ENCODE measurements at regions not wholly inside any gene's neighbourhood (a gene's known extent, or its start where the extent isn't known, plus 50 kb on each side); places are given as distances from the start of the nearest gene placed in this dataset.

- TF ChIP-seq, protein P1, sequence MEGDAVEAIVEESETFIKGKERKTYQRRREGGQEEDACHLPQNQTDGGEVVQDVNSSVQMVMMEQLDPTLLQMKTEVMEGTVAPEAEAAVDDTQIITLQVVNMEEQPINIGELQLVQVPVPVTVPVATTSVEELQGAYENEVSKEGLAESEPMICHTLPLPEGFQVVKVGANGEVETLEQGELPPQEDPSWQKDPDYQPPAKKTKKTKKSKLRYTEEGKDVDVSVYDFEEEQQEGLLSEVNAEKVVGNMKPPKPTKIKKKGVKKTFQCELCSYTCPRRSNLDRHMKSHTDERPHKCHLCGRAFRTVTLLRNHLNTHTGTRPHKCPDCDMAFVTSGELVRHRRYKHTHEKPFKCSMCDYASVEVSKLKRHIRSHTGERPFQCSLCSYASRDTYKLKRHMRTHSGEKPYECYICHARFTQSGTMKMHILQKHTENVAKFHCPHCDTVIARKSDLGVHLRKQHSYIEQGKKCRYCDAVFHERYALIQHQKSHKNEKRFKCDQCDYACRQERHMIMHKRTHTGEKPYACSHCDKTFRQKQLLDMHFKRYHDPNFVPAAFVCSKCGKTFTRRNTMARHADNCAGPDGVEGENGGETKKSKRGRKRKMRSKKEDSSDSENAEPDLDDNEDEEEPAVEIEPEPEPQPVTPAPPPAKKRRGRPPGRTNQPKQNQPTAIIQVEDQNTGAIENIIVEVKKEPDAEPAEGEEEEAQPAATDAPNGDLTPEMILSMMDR (IDR thresholded peaks at IDR 0.05; ENCODE audit: borderline replicate concordance, extremely low read depth, low read length, poor library complexity, severe bottlenecking): no peak
- no peak for TF ChIP-seq EZH2 (IDR thresholded peaks at IDR 0.05; ENCODE audit: borderline replicate concordance, low read depth, low read length, severe bottlenecking)
Observed at GRCh38 chr5:74501674-74502478, 138.7 kb downstream of the ENC1 start.
